Spinal cord (tissue), 9 donors: ENCODE measurements at regions not wholly inside any gene's neighbourhood (a gene's known extent, or its start where the extent isn't known, plus 50 kb on each side); places are given as distances from the start of the nearest gene placed in this dataset.
A peak's percentile ranks its signal among the peaks of the same experiment; 100 is the strongest.

Experiments used
- DNase-seq, 6 donors: peaks; one replicate each; pipeline versions ENCODE4 v3.0.0 to v3.0.0-alpha.2; 2013 to 2015; ENCODE audit warnings: low spot score in 6 of 6, low read depth in 4 of 6
- H3K27ac ChIP-seq: one replicate; pipeline ENCODE4 v1.5.1; 2013; ENCODE audit warnings: low read depth, low read length, control low read depth
- H3K27me3 ChIP-seq: one replicate; pipeline ENCODE4 v1.6.1; 2013; ENCODE audit warnings: low read length; ENCODE audit not compliant: control insufficient read depth, insufficient read depth
- H3K36me3 ChIP-seq: one replicate; pipeline ENCODE4 v1.6.1; 2013; ENCODE audit warnings: low read length; ENCODE audit not compliant: control insufficient read depth, insufficient read depth
- H3K4me1 ChIP-seq: one replicate; pipeline ENCODE4 v1.6.1; 2013; ENCODE audit warnings: low read length; ENCODE audit not compliant: control insufficient read depth, insufficient read depth
- H3K4me3 ChIP-seq: one replicate; pipeline ENCODE4 v1.5.1; 2013; ENCODE audit warnings: low read depth, low read length, control low read depth
- H3K9me3 ChIP-seq: one replicate; pipeline ENCODE4 v1.6.1; 2013; ENCODE audit warnings: low read length; ENCODE audit not compliant: control insufficient read depth, insufficient read depth
- WGBS: methylation state at CpG from one replicate; pipeline ENCODE4 v1.1.5; 2013; ENCODE audit warnings: missing lambda C conversion rate; ENCODE audit not compliant: insufficient coverage; 5-methylcytosine and 5-hydroxymethylcytosine counted together
- donor health status: healthy.

DNA sequence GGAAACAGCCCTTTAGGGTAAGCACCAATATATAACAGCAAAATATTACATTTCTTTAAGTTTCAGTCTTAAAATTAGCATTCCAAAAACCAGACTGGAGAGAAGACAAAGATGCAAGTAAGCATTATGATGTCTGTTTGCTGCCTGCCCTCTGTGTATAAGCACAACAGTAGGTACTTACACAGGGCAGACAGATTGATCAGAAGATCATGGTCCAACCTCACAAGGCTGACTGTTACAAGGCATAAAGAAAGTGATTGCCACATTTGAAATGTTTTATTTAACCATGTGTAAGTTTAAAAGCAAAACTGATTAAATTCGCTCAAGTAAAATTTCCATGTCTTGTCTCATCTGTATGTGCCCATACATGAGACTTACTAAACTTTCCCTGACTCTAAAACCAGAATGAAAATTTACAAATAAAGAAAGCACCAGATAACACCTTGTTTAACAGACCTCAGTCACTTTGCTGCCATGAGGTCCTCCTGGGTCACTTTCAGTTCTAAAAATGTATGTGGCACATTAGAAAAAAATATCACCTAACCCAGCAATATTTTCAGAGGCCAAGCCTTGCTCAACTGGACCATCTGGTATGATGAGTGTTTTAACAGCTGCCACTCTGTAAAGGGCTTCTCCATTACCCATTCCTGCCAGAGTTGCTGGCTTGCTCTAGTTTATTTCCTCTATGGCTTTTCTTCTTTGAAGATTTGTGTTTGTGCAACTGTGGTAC lies 297.0 kb downstream of the RBM26 start:
- H3K36me3 ChIP-seq, result no peaks in the 10 kb centered on the region
- peak in 1 of 6 donors; percentile 25 for DNase-seq
- no peaks in the 10 kb centered on the region for H3K4me1 ChIP-seq
- H3K27ac ChIP-seq, result no peak overlapping the region
- no peak overlapping the region for H3K4me3 ChIP-seq
- no CpG with 5 or more reads among the region's 1 CpG for whole genome bisulfite sequencing
- no peaks in the 10 kb centered on the region for H3K27me3 ChIP-seq
- H3K9me3 ChIP-seq, result no peaks in the 10 kb centered on the region

DNA sequence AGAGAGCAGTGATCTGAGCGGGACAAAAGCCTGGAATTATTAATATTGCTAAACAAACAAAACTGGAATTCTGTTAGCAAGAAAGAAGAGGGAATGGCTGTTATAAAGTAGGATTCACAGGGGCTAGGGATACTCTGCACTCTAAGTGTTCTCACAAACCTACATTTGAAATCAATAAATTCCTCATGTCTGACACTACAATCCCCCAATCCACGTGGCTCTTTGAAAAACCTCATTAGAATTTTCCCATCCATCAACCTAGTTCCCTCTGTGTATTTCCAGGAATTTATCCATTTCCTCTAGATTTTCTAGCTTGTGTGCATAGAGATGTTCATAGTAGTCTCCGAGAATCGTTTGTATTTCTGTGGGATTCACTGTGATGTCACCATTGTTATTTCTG lies 307.5 kb downstream of the RBM26 start:
- Histone ChIP-seq H3K27me3 (no peaks in the 10 kb centered on the region), H3K27ac (no peak overlapping the region), H3K4me3 (no peak overlapping the region), H3K36me3 (no peaks in the 10 kb centered on the region), H3K4me1 (no peaks in the 10 kb centered on the region), H3K9me3 (no peaks in the 10 kb centered on the region)
- DNase-seq, result no peak
- 40% methylated on average over 1 of the region's 4 CpGs for WGBS

DNA sequence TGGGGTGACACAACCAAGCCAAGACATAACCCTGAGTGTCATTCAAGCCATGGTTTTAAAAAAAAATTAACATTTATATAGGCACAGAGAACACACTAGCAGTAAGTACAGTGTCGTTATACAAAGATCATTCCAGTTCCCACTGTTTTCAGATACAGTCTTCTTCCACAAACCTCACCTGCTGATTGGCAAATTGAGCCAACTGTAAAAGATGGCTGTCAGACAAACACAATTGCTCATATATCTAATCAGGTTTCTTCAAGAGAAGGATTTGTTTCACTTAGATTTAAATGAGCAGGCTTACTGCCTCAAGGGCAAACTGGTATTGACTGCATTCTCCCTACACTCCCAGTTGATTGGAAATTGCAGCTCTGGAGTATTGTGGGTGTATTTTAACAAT lies 308.9 kb downstream of the RBM26 start:
- Histone ChIP-seq H3K4me3 (no peak overlapping the region), H3K27me3 (no peaks in the 10 kb centered on the region), H3K27ac (no peak overlapping the region), H3K36me3 (no peaks in the 10 kb centered on the region), H3K9me3 (no peaks in the 10 kb centered on the region), H3K4me1 (no peaks in the 10 kb centered on the region)
- no peak for DNase-seq
- WGBS, result 91% methylated on average over 1 of the region's 1 CpG

DNA sequence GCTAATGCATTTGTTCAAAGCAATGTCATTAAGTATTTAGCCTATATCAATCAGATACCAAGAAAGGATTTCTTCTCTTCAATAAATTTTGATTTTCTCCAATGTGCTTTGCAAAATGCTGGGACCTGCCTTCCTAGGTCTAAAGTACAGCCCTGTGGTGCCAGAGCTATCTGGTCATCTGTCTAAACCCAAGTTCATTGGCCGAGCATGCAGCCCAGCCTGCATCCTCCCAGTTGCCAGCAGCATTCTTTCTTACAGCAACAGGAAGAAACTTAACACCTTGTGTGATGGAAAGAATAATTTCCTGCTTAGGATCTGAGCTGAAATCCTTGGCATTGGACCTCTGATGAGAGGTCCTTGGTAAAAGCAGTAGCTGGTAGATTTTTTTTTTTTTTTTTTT lies 310.0 kb downstream of the RBM26 start:
- WGBS, result no CpG with 5 or more reads among the region's 1 CpG
- H3K27ac ChIP-seq, result no peak overlapping the region
- H3K4me1 ChIP-seq, result no peaks in the 10 kb centered on the region
- no peaks in the 10 kb centered on the region for H3K9me3 ChIP-seq
- no peak for DNase-seq
- H3K27me3 ChIP-seq, result no peaks in the 10 kb centered on the region
- H3K36me3 ChIP-seq, result no peaks in the 10 kb centered on the region
- H3K4me3 ChIP-seq, result no peak overlapping the region

DNA sequence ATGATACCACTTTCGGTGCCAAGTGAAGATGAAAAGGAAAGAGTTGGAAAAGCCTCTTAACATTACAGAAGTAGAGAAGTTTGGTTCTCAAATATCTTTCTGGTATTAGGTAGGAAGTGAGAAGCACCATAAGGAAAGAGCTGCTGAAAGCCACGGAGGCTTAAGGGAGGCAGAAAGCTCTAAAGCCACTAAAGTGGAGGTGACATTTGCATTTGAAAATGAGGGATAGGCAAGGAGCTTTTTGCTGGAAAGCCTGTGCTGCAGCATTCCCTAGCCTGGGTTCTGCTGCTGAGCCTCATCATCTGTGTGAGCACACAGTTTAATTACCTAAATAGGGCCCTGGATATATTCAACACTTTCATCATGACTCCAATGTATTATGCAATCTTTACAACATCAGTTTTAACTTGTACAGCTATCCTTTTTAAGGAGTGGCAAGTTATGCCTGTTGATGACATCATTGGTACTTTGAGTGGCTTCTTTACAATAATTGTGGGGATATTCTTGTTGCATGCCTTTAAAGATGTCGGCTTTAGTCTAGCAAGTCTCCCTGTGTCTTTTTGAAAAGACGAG lies 315.4 kb downstream of the RBM26 start:
- Histone ChIP-seq H3K36me3 (no peaks in the 10 kb centered on the region), H3K27ac (no peak overlapping the region), H3K4me1 (no peaks in the 10 kb centered on the region), H3K4me3 (no peak overlapping the region), H3K27me3 (no peaks in the 10 kb centered on the region), H3K9me3 (no peaks in the 10 kb centered on the region)
- 25% methylated on average over 1 of the region's 4 CpGs for WGBS
- DNase-seq, result no peak

DNA sequence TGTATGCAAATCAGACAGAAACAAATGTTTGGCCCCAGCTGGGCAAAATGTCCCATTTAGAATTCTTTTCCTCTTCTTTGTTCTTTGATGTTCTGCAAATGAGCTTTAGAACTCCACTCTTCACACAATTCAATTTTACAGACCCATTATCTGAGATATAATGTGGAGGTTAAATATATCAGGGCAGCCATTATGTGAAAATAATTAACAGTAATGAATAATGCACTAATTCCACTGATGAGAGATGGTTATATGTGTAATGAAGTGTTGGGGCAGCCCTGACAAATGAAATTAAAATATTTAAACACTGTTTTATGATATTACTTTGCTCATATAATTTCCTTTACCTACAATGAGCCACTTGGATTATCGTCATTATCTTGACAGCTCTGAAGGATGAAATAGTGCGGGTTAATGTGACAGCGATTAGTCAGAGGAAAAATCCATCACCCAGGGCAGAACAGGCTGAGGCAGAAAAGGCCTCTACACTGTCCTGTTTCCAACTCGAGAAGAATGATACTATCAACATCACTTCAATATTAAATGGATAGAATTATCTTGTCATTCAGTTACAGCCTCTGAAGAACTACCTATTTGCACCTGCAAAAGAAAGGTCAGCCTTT lies 321.1 kb downstream of the RBM26 start:
- Histone ChIP-seq H3K27ac (no peak overlapping the region), H3K9me3 (no peaks in the 10 kb centered on the region), H3K36me3 (no peaks in the 10 kb centered on the region), H3K4me1 (no peaks in the 10 kb centered on the region), H3K4me3 (no peak overlapping the region), H3K27me3 (no peaks in the 10 kb centered on the region)
- peak in 1 of 6 donors; percentile 60 for DNase-seq
- 40% methylated on average over 1 of the region's 4 CpGs for WGBS

DNA sequence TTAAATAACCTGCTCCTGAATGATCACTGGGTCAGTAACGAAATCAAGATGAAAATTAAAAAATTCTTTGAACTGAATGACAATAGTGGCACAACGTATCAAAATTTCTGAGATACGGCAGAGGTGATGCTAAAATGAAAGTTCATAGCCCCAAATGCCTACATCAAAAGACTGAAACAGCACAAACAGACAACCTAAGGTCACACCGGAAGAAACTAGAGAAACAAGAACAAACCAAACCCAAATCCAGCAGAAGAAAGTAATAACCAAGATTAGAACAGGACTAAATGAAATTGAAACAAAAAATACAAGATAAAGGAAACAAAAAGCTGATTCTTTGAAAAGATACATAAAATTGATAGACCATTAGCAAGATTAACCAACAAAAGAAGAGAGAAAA lies 324.1 kb downstream of the RBM26 start:
- no peaks in the 10 kb centered on the region for H3K4me1 ChIP-seq
- H3K27ac ChIP-seq, result no peak overlapping the region
- DNase-seq, result no peak
- no peaks in the 10 kb centered on the region for H3K36me3 ChIP-seq
- 100% methylated on average over 2 of the region's 4 CpGs for WGBS
- H3K4me3 ChIP-seq, result no peak overlapping the region
- no peaks in the 10 kb centered on the region for H3K9me3 ChIP-seq
- no peaks in the 10 kb centered on the region for H3K27me3 ChIP-seq

DNA sequence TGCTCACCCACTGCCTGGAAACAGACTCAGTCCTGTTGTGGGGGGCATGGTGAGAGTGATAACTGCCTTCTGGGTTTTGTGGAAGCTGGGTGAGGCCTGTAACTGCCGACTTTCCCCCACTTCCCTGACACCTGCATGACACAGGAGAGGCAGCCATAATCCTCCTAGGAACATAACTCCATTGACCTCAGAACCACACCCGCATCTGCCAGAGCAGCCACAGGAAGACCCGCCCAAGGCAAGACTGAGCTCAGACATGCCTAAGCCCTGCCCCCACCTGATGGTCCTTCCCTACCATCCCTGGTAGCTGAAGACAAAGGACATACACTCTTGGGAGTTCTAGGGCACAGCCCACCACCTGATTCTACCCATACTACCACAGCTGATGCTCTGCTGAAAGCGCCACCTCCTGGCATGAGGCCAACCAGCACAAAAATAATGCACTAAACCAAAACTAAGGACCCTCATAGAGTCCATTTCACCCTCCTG lies 326.7 kb downstream of the RBM26 start:
- no peaks in the 10 kb centered on the region for H3K27me3 ChIP-seq
- WGBS, result 97% methylated on average over 2 of the region's 4 CpGs
- H3K4me3 ChIP-seq, result no peak overlapping the region

DNA sequence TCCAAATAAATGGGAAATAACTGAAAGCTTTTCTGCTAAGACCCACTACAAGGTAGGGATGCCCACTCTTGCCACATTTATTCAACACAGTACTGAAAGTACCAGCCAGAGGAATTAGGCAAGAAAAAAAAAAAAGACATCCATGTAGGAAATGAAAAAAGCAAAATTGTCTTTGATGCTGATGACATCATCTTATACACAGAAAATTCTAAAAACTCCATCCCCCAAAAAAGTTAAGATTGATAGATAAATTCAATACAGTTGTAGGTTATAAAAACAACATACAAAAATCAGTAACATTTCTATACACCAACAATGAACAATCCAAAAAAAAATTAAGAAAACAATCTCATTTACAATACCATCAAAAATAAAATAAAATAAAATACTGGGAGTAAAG lies 330.4 kb downstream of the RBM26 start:
- Histone ChIP-seq H3K4me1 (no peaks in the 10 kb centered on the region), H3K27ac (no peak overlapping the region), H3K4me3 (no peak overlapping the region), H3K36me3 (no peaks in the 10 kb centered on the region), H3K27me3 (no peaks in the 10 kb centered on the region), H3K9me3 (peaks cover 2% of the 10 kb centered on the region)
- DNase-seq, result no peak

More for the DNA sequence above, 326.7 kb downstream of the RBM26 start:
- no peak overlapping the region for H3K27ac ChIP-seq
- no peak for DNase-seq
- H3K9me3 ChIP-seq, result no peaks in the 10 kb centered on the region
- no peaks in the 10 kb centered on the region for H3K36me3 ChIP-seq
- H3K4me1 ChIP-seq, result no peaks in the 10 kb centered on the region
